Mucosa of descending colon (tissue), 3 donors: ENCODE measurements at regions not wholly inside any gene's neighbourhood (a gene's known extent, or its start where the extent isn't known, plus 50 kb on each side); places are given as distances from the start of the nearest gene placed in this dataset. TPM values are rescaled to one million over a fixed set of nuclear protein-coding genes. Genes with fewer than 3 reads are reported as not detected.

ENCODE experiments used
- ATAC-seq: fragments of 200-7000 bp; cut with Tn5 transposase; one replicate; pipeline ENCODE4 v1.9.1; 2020; ENCODE audit warnings: mild to moderate bottlenecking, moderate library complexity
- DNase-seq, 3 donors: peaks; one replicate each; pipeline ENCODE4 v3.0.0-alpha.2; 2020
- H3K36me3 ChIP-seq: fragments of 200-600 bp; one replicate; pipeline ENCODE4 v1.8.0; 2021; ENCODE audit warnings: low read depth, mild to moderate bottlenecking
- H3K4me1 ChIP-seq: fragments of 200-600 bp; one replicate; pipeline ENCODE4 v1.8.0; 2021; ENCODE audit warnings: low read depth, mild to moderate bottlenecking
- H3K4me3 ChIP-seq: fragments of 200-600 bp; one replicate; pipeline ENCODE4 v1.8.0; 2021; ENCODE audit warnings: mild to moderate bottlenecking
- H3K9me3 ChIP-seq: fragments of 200-600 bp; one replicate; pipeline ENCODE4 v1.8.0; 2021; ENCODE audit warnings: mild to moderate bottlenecking
- CTCF ChIP-seq: fragments of 200-600 bp; IDR thresholded peaks from one replicate; pipeline ENCODE4 v1.8.0; 2022; ENCODE audit warnings: antibody characterized with exemption, mild to moderate bottlenecking
- intact Hi-C, 2 donors: fragments of 100-400 bp; cut with DNase I in 1 of 2; cut with micrococcal nuclease in 1 of 2; formaldehyde crosslinking; loops; one replicate each; pipeline versions ENCODE4 v1.11.0 to v1.11.1; 2022; cut with DNase I, micrococcal nuclease
- microRNA-seq: library from miRNA; unstranded; fragments of <30 nt; microRNA quantifications from one replicate; pipeline ENCODE4, GENCODE V29; 2019
- donor health status: DM: no; HTN: no; CAD: no; lungs with moderate emphysema.
- donor health status: DM: no; HTN: no; CAD: no.
- donor health status: DM: no; HTN: yes; CAD: no.

GRCh38 chr4:37160653-37161052, 83.9 kb upstream of the NWD2 start:
- Histone ChIP-seq H3K9me3 (no peaks in the 10 kb centered on the region), H3K36me3 (no peaks in the 10 kb centered on the region), H3K4me3 (no peak overlapping the region), H3K4me1 (no peaks in the 10 kb centered on the region)
- DNase-seq (no peak), ATAC-seq (no peak)
- TF ChIP-seq CTCF, result no peak
- intact Hi-C loops, result no loop called here

GRCh38 chr4:37165844-37166243, 78.7 kb upstream of the NWD2 start:
- intact Hi-C loops, result no loop called here
- Histone ChIP-seq H3K9me3 (no peaks in the 10 kb centered on the region), H3K4me3 (no peak overlapping the region), H3K36me3 (no peaks in the 10 kb centered on the region), H3K4me1 (no peaks in the 10 kb centered on the region)
- ATAC-seq (no peak), DNase-seq (no peak)
- no peak for TF ChIP-seq CTCF

GRCh38 chr4:37169956-37170355, 74.6 kb upstream of the NWD2 start:
- DNase-seq (no peak), ATAC-seq (no peak)
- no peaks in the 10 kb centered on the region for H3K9me3 ChIP-seq
- no peaks in the 10 kb centered on the region for H3K4me1 ChIP-seq
- intact Hi-C loops, result no loop called here
- no peak overlapping the region for H3K4me3 ChIP-seq
- no peaks in the 10 kb centered on the region for H3K36me3 ChIP-seq
- TF ChIP-seq CTCF, result no peak

GRCh38 chr4:37188100-37188499, 56.4 kb upstream of the NWD2 start:
- Histone ChIP-seq H3K36me3 (no peaks in the 10 kb centered on the region), H3K4me3 (no peak overlapping the region), H3K4me1 (peaks cover 3% of the 10 kb centered on the region), H3K9me3 (no peaks in the 10 kb centered on the region)
- intact Hi-C loops, result no loop called here
- no peak for TF ChIP-seq CTCF
- ATAC-seq (no peak), DNase-seq (no peak)

Small RNAs in the stretch of these regions (microRNA-seq; reads per million reads assigned to microRNA genes)
- gene MIR1255B1, result not detected
